Kidney glomerular epithelial cell (primary cell): ENCODE measurements at regions not wholly inside any gene's neighbourhood (a gene's known extent, or its start where the extent isn't known, plus 50 kb on each side); places are given as distances from the start of the nearest gene placed in this dataset.
"Not testable (repeated sequence)": the region's sequence is repeated elsewhere in the genome, so short reads cannot be mapped to it uniquely, and the experiment has no call there.

ENCODE experiments used
- DNase-seq: peaks from one replicate; lab custom pipeline; 2025; lab: John Stamatoyannopoulos, UW

GRCh38 chrX:87941841-87942240 is 424.2 kb downstream of the KLHL4 start:
- no peak for DNase-seq

- no peak for DNase-seq
Observed at GRCh38 chrX:87961471-87961870, 443.9 kb downstream of the KLHL4 start.

GRCh38 chrX:87968118-87968517 is 450.5 kb downstream of the KLHL4 start:
- DNase-seq, result no peak

GRCh38 chrX:87972121-87972520 is 454.5 kb downstream of the KLHL4 start:
- DNase-seq, result not testable (repeated sequence)

- no peak for DNase-seq
Observed at GRCh38 chrX:87975365-87975764, 457.8 kb downstream of the KLHL4 start.

GRCh38 chrX:88007873-88008272 is 490.3 kb downstream of the KLHL4 start:
- DNase-seq, result not testable (repeated sequence)

- DNase-seq, result no peak
Observed at GRCh38 chrX:88024022-88024421, 506.4 kb downstream of the KLHL4 start.

GRCh38 chrX:88072339-88073030 is 554.9 kb downstream of the KLHL4 start:
- DNase-seq, result no peak

GRCh38 chrX:88101968-88102367 is 584.4 kb downstream of the KLHL4 start:
- no peak for DNase-seq

GRCh38 chrX:88135735-88136134 is 611.3 kb upstream of the CPXCR1 start:
- no peak for DNase-seq

- DNase-seq, result no peak
Observed at GRCh38 chrX:88136328-88136727, 610.7 kb upstream of the CPXCR1 start.

- no peak for DNase-seq
Observed at GRCh38 chrX:88146577-88146976, 600.4 kb upstream of the CPXCR1 start.

GRCh38 chrX:88170553-88170952 is 576.5 kb upstream of the CPXCR1 start:
- peak; percentile 45 for DNase-seq

- DNase-seq, result not testable (repeated sequence)
Observed at GRCh38 chrX:88173932-88174440, 573.0 kb upstream of the CPXCR1 start.

GRCh38 chrX:88202149-88202548 is 544.9 kb upstream of the CPXCR1 start:
- no peak for DNase-seq

- no peak for DNase-seq
Observed at GRCh38 chrX:88244066-88244465, 503.0 kb upstream of the CPXCR1 start.

GRCh38 chrX:88284844-88285243 is 462.2 kb upstream of the CPXCR1 start:
- DNase-seq, result no peak

- DNase-seq, result not testable (repeated sequence)
Observed at GRCh38 chrX:88313972-88314371, 433.1 kb upstream of the CPXCR1 start.

GRCh38 chrX:88325634-88326033 is 421.4 kb upstream of the CPXCR1 start:
- no peak for DNase-seq

- no peak for DNase-seq
Observed at GRCh38 chrX:88355252-88355651, 391.8 kb upstream of the CPXCR1 start.

GRCh38 chrX:88366314-88366713 is 380.7 kb upstream of the CPXCR1 start:
- DNase-seq, result no peak

GRCh38 chrX:88378406-88378805 is 368.6 kb upstream of the CPXCR1 start:
- no peak for DNase-seq

GRCh38 chrX:88397551-88397950 is 349.5 kb upstream of the CPXCR1 start:
- no peak for DNase-seq

- DNase-seq, result no peak
Observed at GRCh38 chrX:88416002-88416401, 331.0 kb upstream of the CPXCR1 start.
